HK-2 (cell line): ENCODE measurements at regions not wholly inside any gene's neighbourhood (a gene's known extent, or its start where the extent isn't known, plus 50 kb on each side); places are given as distances from the start of the nearest gene placed in this dataset.
"Not testable (repeated sequence)": the region's sequence is repeated elsewhere in the genome, so short reads cannot be mapped to it uniquely, and the experiment has no call there.

Experiments
- DNase-seq: peaks from one replicate; pipeline ENCODE4 v3.0.0-alpha.2; 2018; ENCODE audit not compliant: unreplicated experiment

GRCh38 chr14:27587103-27587502, 989.3 kb upstream of the NOVA1 start:
- DNase-seq, result no peak

- DNase-seq, result no peak
Measured at GRCh38 chr14:27605282-27605681, 1007.4 kb upstream of the NOVA1 start.

GRCh38 chr14:27608377-27608776, 1010.5 kb upstream of the NOVA1 start:
- no peak for DNase-seq

- DNase-seq, result no peak
Measured at GRCh38 chr14:27612121-27612520, 1014.3 kb upstream of the NOVA1 start.

- DNase-seq, result no peak
Measured at GRCh38 chr14:27613102-27613501, 1015.3 kb upstream of the NOVA1 start.

- no peak for DNase-seq
Measured at GRCh38 chr14:27623782-27624181, 1025.9 kb upstream of the NOVA1 start.

- DNase-seq, result no peak
Measured at GRCh38 chr14:27634056-27634970, 1036.5 kb upstream of the NOVA1 start.

GRCh38 chr14:27640688-27641087, 1042.9 kb upstream of the NOVA1 start:
- not testable (repeated sequence) for DNase-seq

GRCh38 chr14:27642251-27642866, 1044.5 kb upstream of the NOVA1 start:
- no peak for DNase-seq

GRCh38 chr14:27660683-27661082, 1062.8 kb upstream of the NOVA1 start:
- no peak for DNase-seq

- no peak for DNase-seq
Measured at GRCh38 chr14:27668531-27668930, 1070.7 kb upstream of the NOVA1 start.

- no peak for DNase-seq
Measured at GRCh38 chr14:27672047-27672446, 1074.2 kb upstream of the NOVA1 start.

- DNase-seq, result not testable (repeated sequence)
Measured at GRCh38 chr14:27672811-27673737, 1075.2 kb upstream of the NOVA1 start.

GRCh38 chr14:27686137-27686536, 1080.5 kb upstream of the FOXG1 start:
- no peak for DNase-seq

GRCh38 chr14:27688841-27689444, 1077.6 kb upstream of the FOXG1 start:
- DNase-seq, result no peak

- no peak for DNase-seq
Measured at GRCh38 chr14:27712364-27712763, 1054.2 kb upstream of the FOXG1 start.

- no peak for DNase-seq
Measured at GRCh38 chr14:27715561-27715960, 1051.0 kb upstream of the FOXG1 start.

GRCh38 chr14:27721760-27722159, 1044.8 kb upstream of the FOXG1 start:
- no peak for DNase-seq

GRCh38 chr14:27725482-27725881, 1041.1 kb upstream of the FOXG1 start:
- no peak for DNase-seq

- no peak for DNase-seq
Measured at GRCh38 chr14:27727251-27727770, 1039.3 kb upstream of the FOXG1 start.

- DNase-seq, result no peak
Measured at GRCh38 chr14:27730204-27730603, 1036.4 kb upstream of the FOXG1 start.
